Neutrophil (primary cell): ENCODE measurements at regions not wholly inside any gene's neighbourhood (a gene's known extent, or its start where the extent isn't known, plus 50 kb on each side); places are given as distances from the start of the nearest gene placed in this dataset.

ENCODE experiments used
- H3K27ac ChIP-seq: fragments of 200-600 bp; sonication (generic); 2 replicates; pipeline ENCODE4 v1.5.1; 2016; ENCODE audit warnings: mild to moderate bottlenecking, moderate library complexity
- H3K27me3 ChIP-seq: fragments of 200-600 bp; sonication (generic); 2 replicates; pipeline ENCODE4 v1.6.0; 2016; ENCODE audit warnings: mild to moderate bottlenecking
- H3K36me3 ChIP-seq: fragments of 200-600 bp; sonication (generic); 2 replicates; pipeline ENCODE4 v1.5.1; 2017
- H3K4me1 ChIP-seq, 2 experiments: fragments of 200-600 bp in 1 of 2; sonication (generic) in 1 of 2; 1 replicate in 1 of 2; 2 replicates in 1 of 2; pipeline versions ENCODE4 v1.5.1 to v1.6.1; 2013 to 2016; ENCODE audit warnings: low read depth in 1 of 2, low read length in 1 of 2, mild to moderate bottlenecking in 1 of 2, moderate library complexity in 1 of 2; ENCODE audit not compliant: control insufficient read depth in 1 of 2, insufficient read depth in 1 of 2
- H3K4me3 ChIP-seq, 2 experiments: fragments of 200-600 bp in 1 of 2; sonication (generic) in 1 of 2; 1 replicate in 1 of 2; 2 replicates in 1 of 2; pipeline ENCODE4 v1.5.1; 2013 to 2016; ENCODE audit warnings: low read depth in 1 of 2, low read length in 1 of 2, mild to moderate bottlenecking in 1 of 2, moderate library complexity in 1 of 2
- H3K9me3 ChIP-seq: fragments of 200-600 bp; sonication (generic); 2 replicates; pipeline ENCODE4 v1.5.1; 2016
- TF ChIP-seq, protein P1 (sequence below): fragments of 200-600 bp; sonication (generic); IDR thresholded peaks from 2 replicates; pipeline ENCODE4 v1.5.1; 2016; ENCODE audit warnings: antibody characterized with exemption

DNA sequence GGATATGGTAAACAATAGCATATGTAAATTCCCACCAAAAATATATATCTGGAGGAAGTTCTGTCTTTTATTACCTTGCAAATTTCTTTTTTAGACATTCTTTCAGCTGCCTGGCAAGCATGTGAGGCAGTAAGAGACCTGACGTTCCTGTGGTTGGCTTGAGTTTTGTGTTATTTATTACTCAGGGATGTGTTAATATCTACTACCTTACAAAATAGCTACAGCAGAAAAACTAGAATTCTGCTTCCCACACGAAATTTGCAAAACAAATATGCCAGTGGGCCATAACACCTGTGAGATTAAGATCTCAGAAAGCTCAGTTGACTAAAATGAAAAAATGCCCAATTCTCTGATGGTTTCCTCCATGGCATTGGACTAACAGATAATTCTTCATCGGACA, 274.2 kb downstream of the TMEM167A start:
- no peaks in the 10 kb centered on the region for H3K36me3 ChIP-seq
- peaks cover 0 to 15% of the 10 kb centered on the region in 2 experiments for H3K4me1 ChIP-seq
- no peak overlapping the region for H3K27ac ChIP-seq
- TF ChIP-seq, protein P1, sequence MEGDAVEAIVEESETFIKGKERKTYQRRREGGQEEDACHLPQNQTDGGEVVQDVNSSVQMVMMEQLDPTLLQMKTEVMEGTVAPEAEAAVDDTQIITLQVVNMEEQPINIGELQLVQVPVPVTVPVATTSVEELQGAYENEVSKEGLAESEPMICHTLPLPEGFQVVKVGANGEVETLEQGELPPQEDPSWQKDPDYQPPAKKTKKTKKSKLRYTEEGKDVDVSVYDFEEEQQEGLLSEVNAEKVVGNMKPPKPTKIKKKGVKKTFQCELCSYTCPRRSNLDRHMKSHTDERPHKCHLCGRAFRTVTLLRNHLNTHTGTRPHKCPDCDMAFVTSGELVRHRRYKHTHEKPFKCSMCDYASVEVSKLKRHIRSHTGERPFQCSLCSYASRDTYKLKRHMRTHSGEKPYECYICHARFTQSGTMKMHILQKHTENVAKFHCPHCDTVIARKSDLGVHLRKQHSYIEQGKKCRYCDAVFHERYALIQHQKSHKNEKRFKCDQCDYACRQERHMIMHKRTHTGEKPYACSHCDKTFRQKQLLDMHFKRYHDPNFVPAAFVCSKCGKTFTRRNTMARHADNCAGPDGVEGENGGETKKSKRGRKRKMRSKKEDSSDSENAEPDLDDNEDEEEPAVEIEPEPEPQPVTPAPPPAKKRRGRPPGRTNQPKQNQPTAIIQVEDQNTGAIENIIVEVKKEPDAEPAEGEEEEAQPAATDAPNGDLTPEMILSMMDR = no peak
- H3K9me3 ChIP-seq = no peaks in the 10 kb centered on the region
- no peaks in the 10 kb centered on the region for H3K27me3 ChIP-seq
- no peak overlapping the region for H3K4me3 ChIP-seq

DNA sequence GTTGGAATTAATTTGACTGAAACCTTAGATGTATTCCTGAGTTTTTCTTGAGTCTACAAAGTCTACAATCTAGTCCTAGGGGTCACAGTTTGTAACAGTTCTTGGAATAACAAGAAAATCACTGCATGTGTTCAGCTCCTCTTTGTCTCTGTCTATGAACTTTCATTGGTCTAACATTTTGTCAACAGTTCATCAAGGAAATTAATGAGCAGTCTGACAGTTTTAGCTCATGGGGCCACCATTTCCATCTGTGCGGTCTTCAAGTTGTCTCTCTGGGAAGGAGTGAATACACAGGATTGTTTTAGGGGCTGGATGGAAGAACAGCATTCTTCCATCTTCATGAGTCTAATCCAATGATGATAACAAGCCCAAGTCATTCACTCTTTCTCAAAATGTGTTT, 276.4 kb downstream of the TMEM167A start:
- Histone ChIP-seq H3K9me3 (no peaks in the 10 kb centered on the region), H3K27ac (no peak overlapping the region), H3K36me3 (no peaks in the 10 kb centered on the region), H3K4me3 (no peak overlapping the region), H3K27me3 (no peaks in the 10 kb centered on the region), H3K4me1 (peaks cover 0 to 15% of the 10 kb centered on the region in 2 experiments)
- TF ChIP-seq, protein P1 = no peak

DNA sequence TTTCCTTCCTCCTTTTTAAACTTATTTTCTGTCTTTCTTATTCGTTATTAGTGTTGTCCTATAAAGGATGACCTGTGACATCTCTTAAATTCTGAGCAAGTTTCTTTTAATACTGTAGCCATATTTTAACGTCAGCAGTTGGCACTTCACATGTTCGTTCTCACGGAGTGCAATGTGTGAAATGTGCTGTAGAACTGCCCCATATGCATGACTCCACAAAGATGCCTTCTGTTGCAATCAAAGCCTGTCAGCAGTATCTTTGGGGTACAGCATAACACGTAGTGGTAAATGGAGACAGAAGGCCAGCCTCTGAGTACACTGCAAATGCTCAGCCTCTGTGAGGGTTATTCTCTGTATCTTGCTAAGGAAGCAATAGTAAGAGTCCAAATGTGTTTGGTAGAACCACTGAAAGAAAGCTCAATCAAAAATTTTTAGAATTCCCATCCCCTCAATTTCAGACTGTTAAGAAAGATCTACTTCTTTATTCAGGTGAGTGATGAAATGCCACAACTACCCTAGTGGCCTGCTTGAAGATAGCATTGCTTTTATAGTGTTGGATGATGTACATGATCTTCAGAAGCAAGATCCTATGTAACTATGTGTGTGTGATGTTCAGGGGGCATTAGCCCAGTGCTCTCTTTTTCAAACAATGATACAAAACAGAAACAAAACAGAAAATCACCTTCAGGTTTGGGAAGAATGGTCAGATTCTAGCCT, 277.7 kb downstream of the TMEM167A start:
- Histone ChIP-seq H3K4me1 (peaks cover 0 to 15% of the 10 kb centered on the region in 2 experiments), H3K4me3 (no peak overlapping the region), H3K27me3 (no peaks in the 10 kb centered on the region), H3K36me3 (no peaks in the 10 kb centered on the region), H3K9me3 (no peaks in the 10 kb centered on the region), H3K27ac (no peak overlapping the region)
- TF ChIP-seq, protein P1 = no peak

DNA sequence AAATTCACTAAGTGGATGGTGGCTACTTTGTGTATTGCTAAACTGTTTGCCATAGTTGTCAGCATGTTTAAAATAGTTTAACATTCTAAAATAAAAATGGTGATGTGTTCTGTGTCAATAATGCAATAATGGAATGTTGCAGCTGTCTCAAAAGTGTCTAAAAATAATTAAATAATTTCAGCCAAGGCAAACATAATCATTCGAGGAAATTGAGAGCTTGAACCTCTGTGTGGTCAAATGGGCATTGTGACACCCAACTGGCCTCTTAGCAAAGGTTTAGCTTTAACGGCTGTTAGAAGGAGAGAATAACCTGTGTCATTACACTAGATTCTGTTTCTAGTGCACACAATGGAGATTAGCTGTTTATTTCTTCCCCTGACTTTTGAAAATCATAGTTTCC, 278.5 kb downstream of the TMEM167A start:
- TF ChIP-seq, protein P1 = no peak
- Histone ChIP-seq H3K27ac (no peak overlapping the region), H3K9me3 (no peaks in the 10 kb centered on the region), H3K27me3 (no peaks in the 10 kb centered on the region), H3K4me3 (no peak overlapping the region), H3K4me1 (peaks cover 0 to 15% of the 10 kb centered on the region in 2 experiments), H3K36me3 (no peaks in the 10 kb centered on the region)

DNA sequence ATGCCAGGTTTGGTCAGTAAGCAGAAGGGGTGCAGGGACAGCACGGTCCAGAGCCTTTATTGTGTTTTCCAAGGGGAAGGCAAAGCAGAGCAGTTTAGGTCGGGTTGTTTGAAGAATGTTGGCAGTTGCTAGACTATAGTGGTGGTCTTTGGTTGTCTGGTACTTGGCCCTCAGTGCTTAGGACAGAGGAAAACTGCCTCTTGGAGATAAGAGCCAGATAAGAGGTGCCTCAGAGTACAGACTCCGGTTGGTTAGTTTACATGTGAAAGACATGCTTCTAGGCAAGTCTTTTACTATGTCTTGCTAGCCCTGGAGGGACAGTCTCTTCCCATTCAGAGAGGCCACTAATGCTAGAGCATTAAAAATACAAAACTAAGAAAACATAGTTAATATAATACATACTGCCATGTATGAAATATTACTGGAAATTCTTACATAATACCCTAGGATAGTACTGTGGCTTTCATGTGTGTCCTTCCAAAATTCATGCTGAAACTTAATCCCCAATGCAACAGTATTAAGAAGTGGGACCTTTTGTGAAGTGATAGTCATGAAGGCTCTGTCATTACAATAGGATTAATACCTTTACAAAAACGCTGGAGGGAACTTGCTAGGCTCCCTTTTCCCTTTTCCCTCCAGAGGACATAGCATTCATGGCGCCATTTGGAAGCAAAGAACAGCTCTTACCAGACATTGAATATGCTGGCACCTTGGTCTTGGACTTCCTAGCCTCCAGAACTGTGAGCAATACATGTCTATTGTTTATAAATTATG, 280.4 kb downstream of the TMEM167A start:
- Histone ChIP-seq H3K27ac (no peak overlapping the region), H3K4me1 (peaks cover 0 to 15% of the 10 kb centered on the region in 2 experiments), H3K9me3 (no peaks in the 10 kb centered on the region), H3K27me3 (no peaks in the 10 kb centered on the region), H3K36me3 (no peaks in the 10 kb centered on the region), H3K4me3 (no peak overlapping the region)
- TF ChIP-seq, protein P1 = no peak
